ENCODE measurements at regions not wholly inside any gene's neighbourhood (a gene's known extent, or its start where the extent isn't known, plus 50 kb on each side); places are given as distances from the start of the nearest gene placed in this dataset.
A peak's percentile ranks its signal among the peaks of the same experiment; 100 is the strongest.
"Not testable (repeated sequence)": the region's sequence is repeated elsewhere in the genome, so short reads cannot be mapped to it uniquely, and the experiment has no call there.

DNA sequence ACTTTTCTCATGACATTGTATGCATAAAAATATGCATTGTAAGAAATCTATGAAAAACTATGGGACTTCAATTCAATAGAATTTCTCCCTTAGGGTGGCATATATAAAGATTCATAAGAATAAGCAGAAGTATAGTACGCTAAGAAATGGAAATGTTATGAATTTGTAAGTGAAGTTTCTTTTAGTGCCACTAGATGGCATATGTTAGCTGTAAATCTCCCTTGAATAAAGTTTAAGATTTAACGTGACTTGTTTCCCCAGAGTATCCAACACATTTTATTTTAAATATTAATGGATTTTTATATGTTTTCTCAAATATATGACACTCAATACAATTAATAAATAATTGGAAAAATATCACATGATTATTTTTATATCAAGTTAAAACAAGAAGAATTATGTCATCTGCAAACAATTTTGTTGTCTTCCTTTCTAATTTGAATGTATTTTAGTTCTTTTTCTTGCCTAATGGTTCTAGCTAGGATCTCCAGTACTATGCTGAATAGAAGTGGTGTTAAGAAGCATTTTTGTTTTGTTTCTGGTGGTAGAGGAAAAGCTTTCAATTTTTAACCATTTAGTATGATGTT lies 287.2 kb downstream of the HGF start:
- Histone ChIP-seq H2AFZ (ENCODE audit: low read depth, low read length) (no peak overlapping the region), H3K9ac (ENCODE audit: low read length) (no peak overlapping the region), H3K27me3 (ENCODE audit: insufficient read depth, low read length) (no peaks in the 10 kb centered on the region), H3K36me3 (ENCODE audit: insufficient read depth, low read length) (no peaks in the 10 kb centered on the region), H3K4me2 (ENCODE audit: low read length) (no peak overlapping the region), H3K4me1 (ENCODE audit: insufficient read depth, low read length) (no peaks in the 10 kb centered on the region), H3K9me3 (ENCODE audit: insufficient read depth, low read depth, low read length) (no peaks in the 10 kb centered on the region), H3K27ac (ENCODE audit: low read depth, low read length) (no peak overlapping the region), H4K20me1 (ENCODE audit: insufficient read depth, low read length) (no peaks in the 10 kb centered on the region), H3K79me2 (ENCODE audit: insufficient read depth, low read length) (no peaks in the 10 kb centered on the region), H3K4me3 (ENCODE audit: insufficient read depth, low read depth, low read length) (no peak overlapping the region)
- Mint-ChIP-seq H3K4me3 (ENCODE audit: unreplicated experiment) (no peak overlapping the region), H3K27ac (ENCODE audit: unreplicated experiment) (no peak overlapping the region), H3K4me1 (ENCODE audit: low read depth, unreplicated experiment) (peaks cover 5% of the 10 kb centered on the region), H3K36me3 (ENCODE audit: low read depth, unreplicated experiment) (no peaks in the 10 kb centered on the region), H3K27me3 (ENCODE audit: low read depth, unreplicated experiment) (no peaks in the 10 kb centered on the region), H3K9me3 (ENCODE audit: unreplicated experiment) (no peaks in the 10 kb centered on the region)
- TF ChIP-seq EZH2 (IDR thresholded peaks at IDR 0.05; ENCODE audit: insufficient read depth, low read length) (no peak), CTCF (IDR thresholded peaks at IDR 0.05; ENCODE audit: insufficient read depth, low read depth, low read length) (peak; percentile 47)
- peak; percentile 17 for DNase-seq (ENCODE audit: low read depth)
- FAIRE-seq, result no peak

DNA sequence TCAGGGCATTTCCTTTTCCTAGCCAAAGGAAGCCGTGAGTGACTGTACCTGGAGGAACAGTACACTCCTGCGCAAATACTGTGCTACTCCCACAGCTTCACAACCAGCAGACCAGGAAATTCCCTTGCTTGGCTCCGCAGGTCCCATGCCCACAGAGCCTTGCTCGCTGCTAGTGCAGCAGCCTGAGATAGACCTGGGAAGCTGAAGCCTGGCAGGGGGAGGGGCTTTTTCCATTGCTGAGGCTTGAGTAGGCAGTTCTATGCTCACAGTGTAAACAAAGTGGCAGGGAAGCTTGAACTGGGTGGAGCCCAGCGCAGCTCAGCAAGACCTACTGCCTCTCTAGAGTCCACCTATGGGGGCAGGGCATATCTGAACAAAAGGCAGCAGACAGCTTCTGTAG lies 291.2 kb downstream of the HGF start:
- Mint-ChIP-seq H3K4me3 (ENCODE audit: unreplicated experiment) (no peak overlapping the region), H3K9me3 (ENCODE audit: unreplicated experiment) (no peaks in the 10 kb centered on the region), H3K36me3 (ENCODE audit: low read depth, unreplicated experiment) (no peaks in the 10 kb centered on the region), H3K27ac (ENCODE audit: unreplicated experiment) (no peak overlapping the region), H3K27me3 (ENCODE audit: low read depth, unreplicated experiment) (no peaks in the 10 kb centered on the region), H3K4me1 (ENCODE audit: low read depth, unreplicated experiment) (no peaks in the 10 kb centered on the region)
- no peaks in the 10 kb centered on the region for H3K4me1 ChIP-seq (ENCODE audit: insufficient read depth, low read length)
- H3K27ac ChIP-seq (ENCODE audit: low read depth, low read length), result no peak overlapping the region
- no peak overlapping the region for H3K4me3 ChIP-seq (ENCODE audit: insufficient read depth, low read depth, low read length)
- H3K9me3 ChIP-seq (ENCODE audit: insufficient read depth, low read depth, low read length), result no peaks in the 10 kb centered on the region
- no peaks in the 10 kb centered on the region for H3K27me3 ChIP-seq (ENCODE audit: insufficient read depth, low read length)
- no peaks in the 10 kb centered on the region for H3K36me3 ChIP-seq (ENCODE audit: insufficient read depth, low read length)
- no peak for TF ChIP-seq CTCF (IDR thresholded peaks at IDR 0.05; ENCODE audit: insufficient read depth, low read depth, low read length)
- TF ChIP-seq EZH2 (IDR thresholded peaks at IDR 0.05; ENCODE audit: insufficient read depth, low read length), result no peak
- peak overlapping the region; percentile 18 for H2AFZ ChIP-seq (ENCODE audit: low read depth, low read length)
- DNase-seq (ENCODE audit: low read depth) (no peak), FAIRE-seq (no peak)
- H4K20me1 ChIP-seq (ENCODE audit: insufficient read depth, low read length), result no peaks in the 10 kb centered on the region
- no peak overlapping the region for H3K9ac ChIP-seq (ENCODE audit: low read length)
- H3K79me2 ChIP-seq (ENCODE audit: insufficient read depth, low read length), result no peaks in the 10 kb centered on the region
- no peak overlapping the region for H3K4me2 ChIP-seq (ENCODE audit: low read length)

- H3K4me3 Mint-ChIP-seq (ENCODE audit: unreplicated experiment); H3K4me2 ChIP-seq (ENCODE audit: low read length); H3K9me3 ChIP-seq (ENCODE audit: insufficient read depth, low read depth, low read length); H3K27ac Mint-ChIP-seq (ENCODE audit: unreplicated experiment); H3K27me3 Mint-ChIP-seq (ENCODE audit: low read depth, unreplicated experiment); H3K36me3 ChIP-seq (ENCODE audit: insufficient read depth, low read length); H3K4me1 Mint-ChIP-seq (ENCODE audit: low read depth, unreplicated experiment); H3K27ac ChIP-seq (ENCODE audit: low read depth, low read length); H3K4me3 ChIP-seq (ENCODE audit: insufficient read depth, low read depth, low read length); H3K4me1 ChIP-seq (ENCODE audit: insufficient read depth, low read length); H3K9me3 Mint-ChIP-seq (ENCODE audit: unreplicated experiment); H3K36me3 Mint-ChIP-seq (ENCODE audit: low read depth, unreplicated experiment); H3K9ac ChIP-seq (ENCODE audit: low read length); H3K79me2 ChIP-seq (ENCODE audit: insufficient read depth, low read length); DNase-seq (ENCODE audit: low read depth); H3K27me3 ChIP-seq (ENCODE audit: insufficient read depth, low read length); H4K20me1 ChIP-seq (ENCODE audit: insufficient read depth, low read length); FAIRE-seq; H2AFZ ChIP-seq (ENCODE audit: low read depth, low read length): not testable (repeated sequence)
Observed at GRCh38 chr7:81478201-81478600, 291.6 kb downstream of the HGF start.

Measured in astrocyte (in vitro differentiated cells and primary cell).